H9 (cell line): ENCODE measurements at regions not wholly inside any gene's neighbourhood (a gene's known extent, or its start where the extent isn't known, plus 50 kb on each side); places are given as distances from the start of the nearest gene placed in this dataset.

Experiments used
- DNase-seq: peaks from one replicate; pipeline ENCODE4 v3.0.0-alpha.2; 2017
- H2AFZ ChIP-seq: one replicate; pipeline ENCODE4 v1.6.1; 2013; ENCODE audit warnings: mild to moderate bottlenecking, low read length, control low read depth, moderate library complexity
- H2AK5ac ChIP-seq: 2 replicates; pipeline ENCODE4 v1.6.1; 2013; ENCODE audit warnings: low read length, control low read depth, mixed read lengths; ENCODE audit not compliant: insufficient read length
- H2BK120ac ChIP-seq: one replicate; pipeline ENCODE4 v1.6.1; 2013; ENCODE audit warnings: low read depth, mild to moderate bottlenecking, low read length, control low read depth, inconsistent platforms; ENCODE audit not compliant: poor library complexity, severe bottlenecking
- H2BK12ac ChIP-seq: 2 replicates; pipeline ENCODE4 v1.6.1; 2013; ENCODE audit warnings: low read length, control low read depth, mixed read lengths, low read depth; ENCODE audit not compliant: insufficient read length
- H2BK15ac ChIP-seq: 2 replicates; pipeline ENCODE4 v1.6.1; 2013; ENCODE audit warnings: low read depth, low read length, control low read depth
- H2BK20ac ChIP-seq: one replicate; pipeline ENCODE4 v1.6.1; 2013; ENCODE audit warnings: low read depth, mild to moderate bottlenecking, low read length, control low read depth, inconsistent platforms; ENCODE audit not compliant: poor library complexity, severe bottlenecking
- H2BK5ac ChIP-seq: 2 replicates; pipeline ENCODE4 v1.6.1; 2013; ENCODE audit warnings: low read length, control low read depth, mixed read lengths; ENCODE audit not compliant: insufficient read length
- H3K14ac ChIP-seq: 2 replicates; pipeline ENCODE4 v1.6.1; 2013; ENCODE audit warnings: low read length, control low read depth; ENCODE audit not compliant: insufficient read depth
- H3K18ac ChIP-seq: 2 replicates; pipeline ENCODE4 v1.6.1; 2013; ENCODE audit warnings: low read depth, mild to moderate bottlenecking, mixed read lengths, low read length, control low read depth; ENCODE audit not compliant: insufficient read length
- H3K23ac ChIP-seq: 2 replicates; pipeline ENCODE4 v1.6.1; 2013; ENCODE audit warnings: low read length, control low read depth, mixed read lengths, low read depth; ENCODE audit not compliant: insufficient read length
- H3K23me2 ChIP-seq: 2 replicates; pipeline ENCODE4 v1.6.1; 2013; ENCODE audit warnings: low read depth, mild to moderate bottlenecking, mixed read lengths, low read length, control low read depth; ENCODE audit not compliant: insufficient read length, poor library complexity, severe bottlenecking
- H3K27ac ChIP-seq: 2 replicates; pipeline ENCODE4 v1.5.1; 2013; ENCODE audit warnings: low read length, control low read depth, mixed read lengths, low read depth; ENCODE audit not compliant: insufficient read length
- H3K27me3 ChIP-seq: 2 replicates; pipeline ENCODE4 v1.6.1; 2013; ENCODE audit warnings: low read length, control low read depth, inconsistent platforms; ENCODE audit not compliant: insufficient read depth
- H3K4ac ChIP-seq: 2 replicates; pipeline ENCODE4 v1.6.1; 2013; ENCODE audit warnings: low read depth, mild to moderate bottlenecking, control low read depth, inconsistent platforms, low read length, moderate library complexity
- H3K4me1 ChIP-seq: 2 replicates; pipeline ENCODE4 v1.6.1; 2013; ENCODE audit warnings: low read length, control low read depth, inconsistent platforms; ENCODE audit not compliant: insufficient read depth
- H3K4me2 ChIP-seq: 2 replicates; pipeline ENCODE4 v1.6.1; 2013; ENCODE audit warnings: low read length, control low read depth, mixed read lengths; ENCODE audit not compliant: insufficient read length, insufficient read depth
- H3K56ac ChIP-seq: 2 replicates; pipeline ENCODE4 v1.6.1; 2013; ENCODE audit warnings: low read depth, mild to moderate bottlenecking, mixed read lengths, low read length, control low read depth; ENCODE audit not compliant: insufficient read length
- H3K79me1 ChIP-seq: 2 replicates; pipeline ENCODE4 v1.6.1; 2013; ENCODE audit warnings: low read depth, mild to moderate bottlenecking, moderate library complexity, low read length, control low read depth, inconsistent platforms; ENCODE audit not compliant: insufficient read depth, poor library complexity, severe bottlenecking
- H3K79me2 ChIP-seq: 2 replicates; pipeline ENCODE4 v1.6.1; 2013; ENCODE audit warnings: low read length, control low read depth, inconsistent platforms; ENCODE audit not compliant: insufficient read depth
- H3K9ac ChIP-seq: 2 replicates; pipeline ENCODE4 v1.6.1; 2013; ENCODE audit warnings: low read length, control low read depth, mixed read lengths; ENCODE audit not compliant: insufficient read length; ENCODE audit errors: extremely low read depth
- H3K9me3 ChIP-seq: one replicate; pipeline ENCODE4 v1.6.1; 2013; ENCODE audit warnings: low read depth, low read length, inconsistent platforms; ENCODE audit not compliant: control insufficient read depth
- H3T11ph ChIP-seq: one replicate; pipeline ENCODE4 v1.6.1; 2013; ENCODE audit warnings: mild to moderate bottlenecking, low read length, control low read depth, inconsistent platforms
- H4K20me1 ChIP-seq: one replicate; pipeline ENCODE4 v1.6.1; 2013; ENCODE audit not compliant: control insufficient read depth, insufficient read length, insufficient read depth
- H4K5ac ChIP-seq: 2 replicates; pipeline ENCODE4 v1.6.1; 2013; ENCODE audit warnings: low read depth, mild to moderate bottlenecking, mixed read lengths, low read length, control low read depth; ENCODE audit not compliant: insufficient read length
- H4K8ac ChIP-seq: replicated peaks from 2 replicates; pipeline ENCODE4 v1.6.1; 2013; ENCODE audit warnings: low read length, control low read depth, mixed read lengths, low read depth; ENCODE audit not compliant: insufficient read length
- H4K91ac ChIP-seq: 2 replicates; pipeline ENCODE4 v1.6.1; 2013; ENCODE audit warnings: low read depth, mild to moderate bottlenecking, moderate library complexity, mixed read lengths, low read length, control low read depth; ENCODE audit not compliant: insufficient read length
- H3K27ac Mint-ChIP-seq, 3 experiments: 2 replicates in 2 of 3; 3 replicates in 1 of 3; pipeline ENCODE4 v1.8.0; 2020 to 2021; ENCODE audit warnings: mixed read lengths in 3 of 3, mild to moderate bottlenecking in 1 of 3, moderate library complexity in 1 of 3
- H3K27me3 Mint-ChIP-seq: 2 replicates; pipeline ENCODE4 v1.8.0; 2021; ENCODE audit warnings: low read depth, mild to moderate bottlenecking, moderate library complexity, mixed read lengths
- H3K36me3 Mint-ChIP-seq, 3 experiments: 2 replicates in 2 of 3; 3 replicates in 1 of 3; pipeline ENCODE4 v1.8.0; 2020 to 2021; ENCODE audit warnings: low read depth in 3 of 3, mixed read lengths in 3 of 3; ENCODE audit not compliant: insufficient read depth in 1 of 3
- H3K4me1 Mint-ChIP-seq, 2 experiments: 2 replicates each; pipeline ENCODE4 v1.8.0; 2020; ENCODE audit warnings: mixed read lengths in 2 of 2
- H3K4me3 Mint-ChIP-seq, 2 experiments: 2 replicates in 1 of 2; 3 replicates in 1 of 2; pipeline ENCODE4 v1.8.0; 2020 to 2021; ENCODE audit warnings: mild to moderate bottlenecking in 2 of 2, mixed read lengths in 2 of 2, moderate library complexity in 1 of 2
- H3K9me3 Mint-ChIP-seq, 2 experiments: 2 replicates in 1 of 2; 3 replicates in 1 of 2; pipeline ENCODE4 v1.8.0; 2020; ENCODE audit warnings: mild to moderate bottlenecking in 2 of 2, mixed read lengths in 2 of 2, moderate library complexity in 1 of 2
- WGBS: extraction: QIAGEN DNeasy Blood & Tissue Kit; methylation state at CpG from one replicate; pipeline ENCODE4 v1.1.7; 2013; ENCODE audit warnings: missing lambda C conversion rate, low lambda C conversion rate, mixed read lengths; ENCODE audit not compliant: insufficient read length; ENCODE audit errors: extremely low coverage; 5-methylcytosine and 5-hydroxymethylcytosine counted together
- TF ChIP-seq, protein P1 (sequence below): fragments of 200-600 bp; sonication (generic); conservative IDR thresholded peaks from 3 replicates; pipeline ENCODE4 v1.8.0; 2021; ENCODE audit warnings: antibody characterized with exemption, mild to moderate bottlenecking

DNA sequence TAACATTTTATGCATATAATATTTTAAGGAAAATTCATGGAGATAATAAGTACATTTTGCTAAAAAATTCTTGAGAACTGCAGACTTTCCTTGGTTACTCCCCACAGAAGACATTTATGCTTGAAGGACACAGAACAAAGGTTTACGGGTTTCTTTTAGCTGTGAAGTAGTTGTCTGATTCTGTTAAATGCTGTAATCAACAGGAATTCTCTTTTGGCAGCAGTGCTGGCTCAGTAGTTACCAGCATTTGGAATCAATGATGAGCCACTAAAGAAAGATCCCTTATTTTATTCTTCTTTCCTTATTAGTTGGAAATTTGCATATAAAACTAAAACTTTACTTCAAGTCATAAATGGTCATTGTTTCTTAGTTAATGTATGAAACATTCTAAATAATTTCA, 199.3 kb upstream of the FAT4 start:
- Histone ChIP-seq H3K23ac (no peak overlapping the region), H2BK20ac (no peak overlapping the region), H3K27me3 (no peaks in the 10 kb centered on the region), H4K8ac (no peak overlapping the region), H3K56ac (no peak overlapping the region), H2BK15ac (no peak overlapping the region), H4K20me1 (no peaks in the 10 kb centered on the region), H4K5ac (no peak overlapping the region), H3K9me3 (no peaks in the 10 kb centered on the region), H3K9ac (no peak overlapping the region), H3K4ac (no peak overlapping the region), H2BK12ac (no peak overlapping the region), H3K18ac (no peak overlapping the region), H3K4me2 (no peak overlapping the region), H3T11ph (no peak overlapping the region), H3K23me2 (no peaks in the 10 kb centered on the region), H2BK5ac (no peak overlapping the region), H3K4me1 (no peaks in the 10 kb centered on the region; the same call in 1 of the 2 replicates), H2AK5ac (no peak overlapping the region), H2AFZ (no peak overlapping the region), H3K27ac (no peak overlapping the region), H3K79me1 (no peaks in the 10 kb centered on the region), H2BK120ac (no peak overlapping the region), H4K91ac (no peak overlapping the region), H3K79me2 (no peaks in the 10 kb centered on the region), H3K14ac (no peak overlapping the region)
- H3K27ac Mint-ChIP-seq: no peak overlapping the region
- no CpG with 5 or more reads among the region's 1 CpG for WGBS
- H3K36me3 Mint-ChIP-seq: no peaks in the 10 kb centered on the region; a peak in 1 of 7 replicates
- DNase-seq: no peak
- H3K4me3 Mint-ChIP-seq: no peak overlapping the region
- no peaks in the 10 kb centered on the region for H3K9me3 Mint-ChIP-seq
- TF ChIP-seq, protein P1, sequence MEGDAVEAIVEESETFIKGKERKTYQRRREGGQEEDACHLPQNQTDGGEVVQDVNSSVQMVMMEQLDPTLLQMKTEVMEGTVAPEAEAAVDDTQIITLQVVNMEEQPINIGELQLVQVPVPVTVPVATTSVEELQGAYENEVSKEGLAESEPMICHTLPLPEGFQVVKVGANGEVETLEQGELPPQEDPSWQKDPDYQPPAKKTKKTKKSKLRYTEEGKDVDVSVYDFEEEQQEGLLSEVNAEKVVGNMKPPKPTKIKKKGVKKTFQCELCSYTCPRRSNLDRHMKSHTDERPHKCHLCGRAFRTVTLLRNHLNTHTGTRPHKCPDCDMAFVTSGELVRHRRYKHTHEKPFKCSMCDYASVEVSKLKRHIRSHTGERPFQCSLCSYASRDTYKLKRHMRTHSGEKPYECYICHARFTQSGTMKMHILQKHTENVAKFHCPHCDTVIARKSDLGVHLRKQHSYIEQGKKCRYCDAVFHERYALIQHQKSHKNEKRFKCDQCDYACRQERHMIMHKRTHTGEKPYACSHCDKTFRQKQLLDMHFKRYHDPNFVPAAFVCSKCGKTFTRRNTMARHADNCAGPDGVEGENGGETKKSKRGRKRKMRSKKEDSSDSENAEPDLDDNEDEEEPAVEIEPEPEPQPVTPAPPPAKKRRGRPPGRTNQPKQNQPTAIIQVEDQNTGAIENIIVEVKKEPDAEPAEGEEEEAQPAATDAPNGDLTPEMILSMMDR: no peak
- no peaks in the 10 kb centered on the region for H3K27me3 Mint-ChIP-seq
- peaks cover 15 to 18% of the 10 kb centered on the region in 2 experiments for H3K4me1 Mint-ChIP-seq
